K562 (cell line): ENCODE measurements at regions not wholly inside any gene's neighbourhood (a gene's known extent, or its start where the extent isn't known, plus 50 kb on each side); places are given as distances from the start of the nearest gene placed in this dataset.

Experiments used
- NFATC3 ChIP-seq: fragments of 450-650 bp; IDR thresholded peaks from 2 replicates; pipeline ENCODE4 v1.6.1; 2017; ENCODE audit warnings: mild to moderate bottlenecking
- ZNF12 ChIP-seq: sonication (generic); formaldehyde crosslinking; IDR thresholded peaks from 2 replicates; pipeline ENCODE4 v1.4.0; 2020; ENCODE audit warnings: mild to moderate bottlenecking, missing genetic modification reagents
- TF ChIP-seq, protein P1 (sequence below): fragments of 200-600 bp; sonication (generic); IDR thresholded peaks from one replicate; pipeline ENCODE4 v1.6.1; 2012; ENCODE audit warnings: mild to moderate bottlenecking, low read depth, low read length, inconsistent platforms

DNA sequence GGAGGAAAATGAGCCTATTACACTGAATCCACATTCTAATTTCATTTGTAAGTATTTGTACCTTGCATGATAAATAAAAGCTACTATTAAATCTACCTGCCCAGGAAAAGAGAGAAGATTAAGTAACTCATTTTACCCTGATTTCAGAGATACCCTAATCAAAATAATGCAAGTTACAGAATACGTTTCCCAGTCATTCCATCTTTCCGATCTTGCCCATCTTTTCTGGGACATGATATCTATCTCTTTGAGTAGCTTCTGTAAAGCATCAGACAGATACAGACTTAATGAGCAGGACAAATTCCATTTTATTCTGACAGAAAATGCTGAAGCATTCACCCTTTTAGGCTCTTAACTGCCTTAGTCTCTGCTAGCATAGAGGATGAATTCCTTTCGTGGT, 56.6 kb downstream of the SPRY2 start (continued):
- TF ChIP-seq ZNF12 (CRISPR knock-in tag), result no peak
- TF ChIP-seq, protein P1, sequence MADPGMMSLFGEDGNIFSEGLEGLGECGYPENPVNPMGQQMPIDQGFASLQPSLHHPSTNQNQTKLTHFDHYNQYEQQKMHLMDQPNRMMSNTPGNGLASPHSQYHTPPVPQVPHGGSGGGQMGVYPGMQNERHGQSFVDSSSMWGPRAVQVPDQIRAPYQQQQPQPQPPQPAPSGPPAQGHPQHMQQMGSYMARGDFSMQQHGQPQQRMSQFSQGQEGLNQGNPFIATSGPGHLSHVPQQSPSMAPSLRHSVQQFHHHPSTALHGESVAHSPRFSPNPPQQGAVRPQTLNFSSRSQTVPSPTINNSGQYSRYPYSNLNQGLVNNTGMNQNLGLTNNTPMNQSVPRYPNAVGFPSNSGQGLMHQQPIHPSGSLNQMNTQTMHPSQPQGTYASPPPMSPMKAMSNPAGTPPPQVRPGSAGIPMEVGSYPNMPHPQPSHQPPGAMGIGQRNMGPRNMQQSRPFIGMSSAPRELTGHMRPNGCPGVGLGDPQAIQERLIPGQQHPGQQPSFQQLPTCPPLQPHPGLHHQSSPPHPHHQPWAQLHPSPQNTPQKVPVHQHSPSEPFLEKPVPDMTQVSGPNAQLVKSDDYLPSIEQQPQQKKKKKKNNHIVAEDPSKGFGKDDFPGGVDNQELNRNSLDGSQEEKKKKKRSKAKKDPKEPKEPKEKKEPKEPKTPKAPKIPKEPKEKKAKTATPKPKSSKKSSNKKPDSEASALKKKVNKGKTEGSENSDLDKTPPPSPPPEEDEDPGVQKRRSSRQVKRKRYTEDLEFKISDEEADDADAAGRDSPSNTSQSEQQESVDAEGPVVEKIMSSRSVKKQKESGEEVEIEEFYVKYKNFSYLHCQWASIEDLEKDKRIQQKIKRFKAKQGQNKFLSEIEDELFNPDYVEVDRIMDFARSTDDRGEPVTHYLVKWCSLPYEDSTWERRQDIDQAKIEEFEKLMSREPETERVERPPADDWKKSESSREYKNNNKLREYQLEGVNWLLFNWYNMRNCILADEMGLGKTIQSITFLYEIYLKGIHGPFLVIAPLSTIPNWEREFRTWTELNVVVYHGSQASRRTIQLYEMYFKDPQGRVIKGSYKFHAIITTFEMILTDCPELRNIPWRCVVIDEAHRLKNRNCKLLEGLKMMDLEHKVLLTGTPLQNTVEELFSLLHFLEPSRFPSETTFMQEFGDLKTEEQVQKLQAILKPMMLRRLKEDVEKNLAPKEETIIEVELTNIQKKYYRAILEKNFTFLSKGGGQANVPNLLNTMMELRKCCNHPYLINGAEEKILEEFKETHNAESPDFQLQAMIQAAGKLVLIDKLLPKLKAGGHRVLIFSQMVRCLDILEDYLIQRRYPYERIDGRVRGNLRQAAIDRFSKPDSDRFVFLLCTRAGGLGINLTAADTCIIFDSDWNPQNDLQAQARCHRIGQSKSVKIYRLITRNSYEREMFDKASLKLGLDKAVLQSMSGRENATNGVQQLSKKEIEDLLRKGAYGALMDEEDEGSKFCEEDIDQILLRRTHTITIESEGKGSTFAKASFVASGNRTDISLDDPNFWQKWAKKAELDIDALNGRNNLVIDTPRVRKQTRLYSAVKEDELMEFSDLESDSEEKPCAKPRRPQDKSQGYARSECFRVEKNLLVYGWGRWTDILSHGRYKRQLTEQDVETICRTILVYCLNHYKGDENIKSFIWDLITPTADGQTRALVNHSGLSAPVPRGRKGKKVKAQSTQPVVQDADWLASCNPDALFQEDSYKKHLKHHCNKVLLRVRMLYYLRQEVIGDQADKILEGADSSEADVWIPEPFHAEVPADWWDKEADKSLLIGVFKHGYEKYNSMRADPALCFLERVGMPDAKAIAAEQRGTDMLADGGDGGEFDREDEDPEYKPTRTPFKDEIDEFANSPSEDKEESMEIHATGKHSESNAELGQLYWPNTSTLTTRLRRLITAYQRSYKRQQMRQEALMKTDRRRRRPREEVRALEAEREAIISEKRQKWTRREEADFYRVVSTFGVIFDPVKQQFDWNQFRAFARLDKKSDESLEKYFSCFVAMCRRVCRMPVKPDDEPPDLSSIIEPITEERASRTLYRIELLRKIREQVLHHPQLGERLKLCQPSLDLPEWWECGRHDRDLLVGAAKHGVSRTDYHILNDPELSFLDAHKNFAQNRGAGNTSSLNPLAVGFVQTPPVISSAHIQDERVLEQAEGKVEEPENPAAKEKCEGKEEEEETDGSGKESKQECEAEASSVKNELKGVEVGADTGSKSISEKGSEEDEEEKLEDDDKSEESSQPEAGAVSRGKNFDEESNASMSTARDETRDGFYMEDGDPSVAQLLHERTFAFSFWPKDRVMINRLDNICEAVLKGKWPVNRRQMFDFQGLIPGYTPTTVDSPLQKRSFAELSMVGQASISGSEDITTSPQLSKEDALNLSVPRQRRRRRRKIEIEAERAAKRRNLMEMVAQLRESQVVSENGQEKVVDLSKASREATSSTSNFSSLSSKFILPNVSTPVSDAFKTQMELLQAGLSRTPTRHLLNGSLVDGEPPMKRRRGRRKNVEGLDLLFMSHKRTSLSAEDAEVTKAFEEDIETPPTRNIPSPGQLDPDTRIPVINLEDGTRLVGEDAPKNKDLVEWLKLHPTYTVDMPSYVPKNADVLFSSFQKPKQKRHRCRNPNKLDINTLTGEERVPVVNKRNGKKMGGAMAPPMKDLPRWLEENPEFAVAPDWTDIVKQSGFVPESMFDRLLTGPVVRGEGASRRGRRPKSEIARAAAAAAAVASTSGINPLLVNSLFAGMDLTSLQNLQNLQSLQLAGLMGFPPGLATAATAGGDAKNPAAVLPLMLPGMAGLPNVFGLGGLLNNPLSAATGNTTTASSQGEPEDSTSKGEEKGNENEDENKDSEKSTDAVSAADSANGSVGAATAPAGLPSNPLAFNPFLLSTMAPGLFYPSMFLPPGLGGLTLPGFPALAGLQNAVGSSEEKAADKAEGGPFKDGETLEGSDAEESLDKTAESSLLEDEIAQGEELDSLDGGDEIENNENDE, result no peak
- TF ChIP-seq NFATC3, result no peak
- TF ChIP-seq, all 486 proteins: peak for 0
